Stimulated activated naive CD8-positive, alpha-beta T cell treated with anti-CD3 and anti-CD28 coated beads, Interleukin-15, Interleukin-2, amounts not matched to agents 100 ng/mL and 50 ng/mL, for 24 hours (primary cell): ENCODE measurements at regions not wholly inside any gene's neighbourhood (a gene's known extent, or its start where the extent isn't known, plus 50 kb on each side); places are given as distances from the start of the nearest gene placed in this dataset.

Experiments used
- H3K27ac Mint-ChIP-seq: one replicate; pipeline ENCODE4 v1.8.0; 2021; ENCODE audit warnings: mild to moderate bottlenecking, mixed read lengths
- H3K27me3 Mint-ChIP-seq: one replicate; pipeline ENCODE4 v1.8.0; 2021; ENCODE audit warnings: mixed read lengths
- H3K36me3 Mint-ChIP-seq: one replicate; pipeline ENCODE4 v1.8.0; 2021; ENCODE audit warnings: low read depth, mixed read lengths
- H3K4me1 Mint-ChIP-seq: one replicate; pipeline ENCODE4 v1.8.0; 2021; ENCODE audit warnings: low read depth, mixed read lengths
- H3K4me3 Mint-ChIP-seq: one replicate; pipeline ENCODE4 v1.8.0; 2021; ENCODE audit warnings: mild to moderate bottlenecking, mixed read lengths
- H3K9me3 Mint-ChIP-seq: one replicate; pipeline ENCODE4 v1.8.0; 2021; ENCODE audit warnings: mixed read lengths

- Mint-ChIP-seq H3K9me3 (no peaks in the 10 kb centered on the region), H3K4me3 (no peak overlapping the region), H3K36me3 (peaks cover 5% of the 10 kb centered on the region), H3K27ac (no peak overlapping the region), H3K27me3 (no peaks in the 10 kb centered on the region), H3K4me1 (no peaks in the 10 kb centered on the region)
These were observed 168.8 kb downstream of the TANC2 start for GRCh38 chr17:63134867-63135266.

- H3K27me3 Mint-ChIP-seq, result no peaks in the 10 kb centered on the region
- H3K27ac Mint-ChIP-seq, result no peak overlapping the region
- H3K4me1 Mint-ChIP-seq, result peaks cover 6% of the 10 kb centered on the region
- no peaks in the 10 kb centered on the region for H3K36me3 Mint-ChIP-seq
- H3K9me3 Mint-ChIP-seq, result no peaks in the 10 kb centered on the region
- no peak overlapping the region for H3K4me3 Mint-ChIP-seq
These were observed 170.5 kb downstream of the TANC2 start for GRCh38 chr17:63136369-63137012.

GRCh38 chr17:63137163-63137562, 171.1 kb downstream of the TANC2 start:
- Mint-ChIP-seq H3K27me3 (no peaks in the 10 kb centered on the region), H3K9me3 (no peaks in the 10 kb centered on the region), H3K36me3 (no peaks in the 10 kb centered on the region), H3K4me1 (peaks cover 6% of the 10 kb centered on the region), H3K4me3 (no peak overlapping the region), H3K27ac (no peak overlapping the region)

- peaks cover 6% of the 10 kb centered on the region for H3K4me1 Mint-ChIP-seq
- no peaks in the 10 kb centered on the region for H3K9me3 Mint-ChIP-seq
- H3K36me3 Mint-ChIP-seq, result no peaks in the 10 kb centered on the region
- H3K27me3 Mint-ChIP-seq, result no peaks in the 10 kb centered on the region
- no peak overlapping the region for H3K27ac Mint-ChIP-seq
- no peak overlapping the region for H3K4me3 Mint-ChIP-seq
These were observed 172.7 kb downstream of the TANC2 start for GRCh38 chr17:63138713-63139112.

- Mint-ChIP-seq H3K36me3 (no peaks in the 10 kb centered on the region), H3K4me1 (peaks cover 6% of the 10 kb centered on the region), H3K4me3 (no peak overlapping the region), H3K27ac (no peak overlapping the region), H3K9me3 (no peaks in the 10 kb centered on the region), H3K27me3 (no peaks in the 10 kb centered on the region)
These were observed 173.3 kb downstream of the TANC2 start for GRCh38 chr17:63139356-63139755.

- H3K27ac Mint-ChIP-seq, result no peak overlapping the region
- H3K9me3 Mint-ChIP-seq, result no peaks in the 10 kb centered on the region
- H3K4me1 Mint-ChIP-seq, result peaks cover 6% of the 10 kb centered on the region
- no peak overlapping the region for H3K4me3 Mint-ChIP-seq
- no peaks in the 10 kb centered on the region for H3K36me3 Mint-ChIP-seq
- H3K27me3 Mint-ChIP-seq, result no peaks in the 10 kb centered on the region
These were observed 174.2 kb downstream of the TANC2 start for GRCh38 chr17:63140255-63140654.

- no peaks in the 10 kb centered on the region for H3K9me3 Mint-ChIP-seq
- H3K36me3 Mint-ChIP-seq, result no peaks in the 10 kb centered on the region
- H3K4me3 Mint-ChIP-seq, result no peak overlapping the region
- H3K27me3 Mint-ChIP-seq, result no peaks in the 10 kb centered on the region
- H3K27ac Mint-ChIP-seq, result no peak overlapping the region
- H3K4me1 Mint-ChIP-seq, result peaks cover 6% of the 10 kb centered on the region
These were observed 176.8 kb downstream of the TANC2 start for GRCh38 chr17:63142836-63143235.

GRCh38 chr17:63150490-63150889, 184.5 kb downstream of the TANC2 start:
- H3K9me3 Mint-ChIP-seq, result no peaks in the 10 kb centered on the region
- peaks cover 3% of the 10 kb centered on the region for H3K4me1 Mint-ChIP-seq
- no peak overlapping the region for H3K27ac Mint-ChIP-seq
- H3K36me3 Mint-ChIP-seq, result no peaks in the 10 kb centered on the region
- H3K4me3 Mint-ChIP-seq, result no peak overlapping the region
- H3K27me3 Mint-ChIP-seq, result no peaks in the 10 kb centered on the region

GRCh38 chr17:63150994-63151464, 185.0 kb downstream of the TANC2 start:
- Mint-ChIP-seq H3K27ac (no peak overlapping the region), H3K36me3 (no peaks in the 10 kb centered on the region), H3K4me1 (peaks cover 3% of the 10 kb centered on the region), H3K4me3 (no peak overlapping the region), H3K9me3 (no peaks in the 10 kb centered on the region), H3K27me3 (no peaks in the 10 kb centered on the region)

GRCh38 chr17:63151941-63152523, 186.0 kb downstream of the TANC2 start:
- Mint-ChIP-seq H3K36me3 (no peaks in the 10 kb centered on the region), H3K27me3 (no peaks in the 10 kb centered on the region), H3K4me1 (peaks cover 3% of the 10 kb centered on the region), H3K4me3 (no peak overlapping the region), H3K27ac (no peak overlapping the region), H3K9me3 (no peaks in the 10 kb centered on the region)

- H3K36me3 Mint-ChIP-seq, result no peaks in the 10 kb centered on the region
- H3K27ac Mint-ChIP-seq, result no peak overlapping the region
- H3K9me3 Mint-ChIP-seq, result no peaks in the 10 kb centered on the region
- no peaks in the 10 kb centered on the region for H3K27me3 Mint-ChIP-seq
- no peak overlapping the region for H3K4me3 Mint-ChIP-seq
- peaks cover 3% of the 10 kb centered on the region for H3K4me1 Mint-ChIP-seq
These were observed 187.5 kb downstream of the TANC2 start for GRCh38 chr17:63153488-63153887.

- H3K4me1 Mint-ChIP-seq, result peaks cover 3% of the 10 kb centered on the region
- H3K4me3 Mint-ChIP-seq, result no peak overlapping the region
- H3K27ac Mint-ChIP-seq, result no peak overlapping the region
- no peaks in the 10 kb centered on the region for H3K9me3 Mint-ChIP-seq
- no peaks in the 10 kb centered on the region for H3K36me3 Mint-ChIP-seq
- H3K27me3 Mint-ChIP-seq, result no peaks in the 10 kb centered on the region
These were observed 188.7 kb downstream of the TANC2 start for GRCh38 chr17:63154586-63155244.

GRCh38 chr17:63156986-63157385, 191.0 kb downstream of the TANC2 start:
- Mint-ChIP-seq H3K9me3 (no peaks in the 10 kb centered on the region), H3K4me1 (peaks cover 2% of the 10 kb centered on the region), H3K36me3 (no peaks in the 10 kb centered on the region), H3K4me3 (no peak overlapping the region), H3K27me3 (no peaks in the 10 kb centered on the region), H3K27ac (no peak overlapping the region)

- no peak overlapping the region for H3K4me3 Mint-ChIP-seq
- H3K27ac Mint-ChIP-seq, result no peak overlapping the region
- no peaks in the 10 kb centered on the region for H3K9me3 Mint-ChIP-seq
- no peaks in the 10 kb centered on the region for H3K4me1 Mint-ChIP-seq
- no peaks in the 10 kb centered on the region for H3K27me3 Mint-ChIP-seq
- no peaks in the 10 kb centered on the region for H3K36me3 Mint-ChIP-seq
These were observed 196.5 kb downstream of the TANC2 start for GRCh38 chr17:63162406-63163157.

GRCh38 chr17:63163158-63163520, 197.1 kb downstream of the TANC2 start:
- Mint-ChIP-seq H3K36me3 (no peaks in the 10 kb centered on the region), H3K27ac (no peak overlapping the region)

More at GRCh38 chr17:63163158-63163520, 197.1 kb downstream of the TANC2 start:
- no peak overlapping the region for H3K4me3 Mint-ChIP-seq
- no peaks in the 10 kb centered on the region for H3K27me3 Mint-ChIP-seq
- H3K4me1 Mint-ChIP-seq, result no peaks in the 10 kb centered on the region
- H3K9me3 Mint-ChIP-seq, result no peaks in the 10 kb centered on the region
